Uterus (tissue), 2 donors: ENCODE measurements at regions not wholly inside any gene's neighbourhood (a gene's known extent, or its start where the extent isn't known, plus 50 kb on each side); places are given as distances from the start of the nearest gene placed in this dataset.

Experiments used
- CTCF ChIP-seq, 4 experiments: fragments of 200-600 bp in 2 of 4; fragments of 450-650 bp in 2 of 4; sonication (generic) in 2 of 4; IDR thresholded peaks; one replicate each; pipeline ENCODE4 v1.5.1; 2016 to 2019; ENCODE audit warnings: antibody characterized with exemption in 4 of 4, mild to moderate bottlenecking in 2 of 4, moderate library complexity in 1 of 4
- POLR2A ChIP-seq, 2 donors: fragments of 450-650 bp; IDR thresholded peaks; one replicate each; pipeline ENCODE4 v1.6.1; 2016; ENCODE audit warnings: antibody characterized with exemption in 2 of 2, mild to moderate bottlenecking in 1 of 2, moderate library complexity in 1 of 2

DNA sequence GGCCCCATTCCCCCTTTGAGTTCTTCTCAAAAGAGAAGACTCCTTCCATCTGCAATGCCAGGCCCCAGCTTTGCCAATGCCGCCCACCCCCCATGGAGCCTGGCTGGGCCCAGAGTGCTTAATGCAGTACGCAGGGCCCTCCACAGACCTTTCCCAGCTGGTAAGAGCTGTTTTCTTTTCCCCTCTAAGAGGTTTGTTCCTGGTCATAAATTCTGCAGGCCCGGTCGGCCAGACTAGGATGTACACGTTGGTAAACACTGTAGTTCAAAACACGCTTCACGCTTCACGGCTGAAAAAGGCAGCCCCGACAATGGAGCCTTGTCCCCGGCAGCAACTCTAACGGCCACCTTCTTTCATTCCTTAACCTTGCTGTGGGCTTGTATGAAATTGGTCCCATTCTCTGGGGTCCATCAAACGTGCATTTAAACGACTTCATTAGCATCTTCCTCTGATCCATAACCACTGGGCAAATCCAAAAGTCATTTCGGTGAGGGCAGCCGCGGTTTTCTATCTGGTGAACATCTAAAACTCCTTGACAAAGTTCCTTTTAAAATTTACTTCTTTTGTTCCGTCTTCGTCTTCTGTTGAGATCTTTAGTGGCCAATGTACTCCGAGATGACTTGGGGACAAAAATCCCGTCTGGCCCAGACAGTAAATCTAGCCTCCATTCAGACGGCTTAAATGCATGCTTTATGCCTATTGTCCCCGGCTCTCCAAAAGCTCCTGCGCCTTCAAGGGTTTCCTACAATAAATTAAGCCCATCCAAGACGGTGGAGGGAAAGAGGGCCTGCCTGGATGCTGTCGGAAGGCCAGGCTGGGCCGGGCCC lies 60.0 kb upstream of the MYEOV start:
- TF ChIP-seq CTCF (IDR thresholded peaks at IDR 0.05) (no peak), POLR2A (IDR thresholded peaks at IDR 0.05) (no peak)
